NCI-H2029 treated with DMSO at 0.1 percent for 48 hours (cell line): ENCODE measurements at regions not wholly inside any gene's neighbourhood (a gene's known extent, or its start where the extent isn't known, plus 50 kb on each side); places are given as distances from the start of the nearest gene placed in this dataset.

Source experiments
- DNase-seq: peaks from one replicate; lab custom pipeline; 2025; lab: John Stamatoyannopoulos, UW

- no peak for DNase-seq
Measured at GRCh38 chr14:54209511-54210250, 187.1 kb upstream of the CDKN3 start.

- DNase-seq: no peak
Measured at GRCh38 chr14:54211551-54212308, 185.1 kb upstream of the CDKN3 start.

GRCh38 chr14:54213536-54213935 is 183.3 kb upstream of the CDKN3 start:
- no peak for DNase-seq

GRCh38 chr14:54216827-54217226 is 180.0 kb upstream of the CDKN3 start:
- DNase-seq: no peak

- DNase-seq: no peak
Measured at GRCh38 chr14:54219261-54220070, 177.3 kb upstream of the CDKN3 start.

- DNase-seq: no peak
Measured at GRCh38 chr14:54220071-54220703, 176.6 kb upstream of the CDKN3 start.

GRCh38 chr14:54220704-54221431 is 175.9 kb upstream of the CDKN3 start:
- DNase-seq: no peak

GRCh38 chr14:54221432-54221803 is 175.4 kb upstream of the CDKN3 start:
- DNase-seq: no peak

GRCh38 chr14:54221971-54222370 is 174.8 kb upstream of the CDKN3 start:
- DNase-seq: no peak

GRCh38 chr14:54223831-54224402 is 172.9 kb upstream of the CDKN3 start:
- no peak for DNase-seq

GRCh38 chr14:54225457-54226060 is 171.2 kb upstream of the CDKN3 start:
- no peak for DNase-seq

- DNase-seq: no peak
Measured at GRCh38 chr14:54226103-54226502, 170.7 kb upstream of the CDKN3 start.

- DNase-seq: no peak
Measured at GRCh38 chr14:54226558-54226957, 170.2 kb upstream of the CDKN3 start.

GRCh38 chr14:54229136-54229535 is 167.7 kb upstream of the CDKN3 start:
- no peak for DNase-seq

- no peak for DNase-seq
Measured at GRCh38 chr14:54230645-54231044, 166.2 kb upstream of the CDKN3 start.

GRCh38 chr14:54232735-54233134 is 164.1 kb upstream of the CDKN3 start:
- no peak for DNase-seq

- no peak for DNase-seq
Measured at GRCh38 chr14:54241517-54241916, 155.3 kb upstream of the CDKN3 start.

- DNase-seq: no peak
Measured at GRCh38 chr14:54251356-54251755, 145.5 kb upstream of the CDKN3 start.

GRCh38 chr14:54252072-54252730 is 144.6 kb upstream of the CDKN3 start:
- DNase-seq: no peak
